ENCODE measurements at regions not wholly inside any gene's neighbourhood (a gene's known extent, or its start where the extent isn't known, plus 50 kb on each side); places are given as distances from the start of the nearest gene placed in this dataset.

GRCh38 chr4:137039370-137039769 is 492.9 kb downstream of the PCDH18 start:
- no peak overlapping the region for H3K27ac ChIP-seq
- H3K9me3 ChIP-seq, result no peaks in the 10 kb centered on the region
- WGBS (ENCODE audit: insufficient coverage, low coverage, low lambda C conversion rate, missing lambda C conversion rate), result 17% methylated on average over 3 of the region's 3 CpGs
- DNase-seq, result no peak
- no peak for ATAC-seq
- no peaks in the 10 kb centered on the region for H3K4me1 ChIP-seq
- intact Hi-C loops (cut with DNase I), result no loop called here
- H3K36me3 ChIP-seq, result no peaks in the 10 kb centered on the region
- TF ChIP-seq CTCF (IDR thresholded peaks at IDR 0.05) (no peak), POLR2A (IDR thresholded peaks at IDR 0.05) (no peak)
- no peak overlapping the region for H3K4me3 ChIP-seq
- H3K27me3 ChIP-seq, result no peaks in the 10 kb centered on the region

- DNase-seq (no peak), ATAC-seq (no peak)
- Histone ChIP-seq H3K9me3 (no peaks in the 10 kb centered on the region), H3K27ac (no peak overlapping the region), H3K27me3 (no peaks in the 10 kb centered on the region), H3K36me3 (no peaks in the 10 kb centered on the region), H3K4me3 (no peak overlapping the region), H3K4me1 (no peaks in the 10 kb centered on the region)
- TF ChIP-seq CTCF (IDR thresholded peaks at IDR 0.05) (no peak), POLR2A (IDR thresholded peaks at IDR 0.05) (no peak)
- intact Hi-C loops (cut with DNase I), result no loop called here
These were observed 500.1 kb downstream of the PCDH18 start for GRCh38 chr4:137032222-137032621.

GRCh38 chr4:137029026-137029425 is 503.3 kb downstream of the PCDH18 start:
- TF ChIP-seq CTCF (IDR thresholded peaks at IDR 0.05) (no peak), POLR2A (IDR thresholded peaks at IDR 0.05) (no peak)
- 37% methylated on average over 3 of the region's 3 CpGs for WGBS (ENCODE audit: insufficient coverage, low coverage, low lambda C conversion rate, missing lambda C conversion rate)
- intact Hi-C loops (cut with DNase I), result no loop called here

GRCh38 chr4:137025484-137026059 is 506.7 kb downstream of the PCDH18 start:
- TF ChIP-seq POLR2A (IDR thresholded peaks at IDR 0.05), result no peak
- TF ChIP-seq CTCF (IDR thresholded peaks at IDR 0.05), result no peak
- Histone ChIP-seq H3K27me3 (no peaks in the 10 kb centered on the region), H3K27ac (no peak overlapping the region), H3K4me1 (no peaks in the 10 kb centered on the region), H3K9me3 (no peaks in the 10 kb centered on the region), H3K36me3 (no peaks in the 10 kb centered on the region), H3K4me3 (no peak overlapping the region)
- ATAC-seq (no peak), DNase-seq (no peak)
- 47% methylated on average over 3 of the region's 5 CpGs for WGBS (ENCODE audit: insufficient coverage, low coverage, low lambda C conversion rate, missing lambda C conversion rate)
- intact Hi-C loops (cut with DNase I), result no loop called here

More at GRCh38 chr4:137029026-137029425, 503.3 kb downstream of the PCDH18 start:
- no peaks in the 10 kb centered on the region for H3K9me3 ChIP-seq
- ATAC-seq, result no peak
- H3K27me3 ChIP-seq, result no peaks in the 10 kb centered on the region
- no peak overlapping the region for H3K4me3 ChIP-seq
- no peak overlapping the region for H3K27ac ChIP-seq
- H3K4me1 ChIP-seq, result no peaks in the 10 kb centered on the region
- H3K36me3 ChIP-seq, result no peaks in the 10 kb centered on the region
- DNase-seq, result no peak
